Calu3 (cell line): ENCODE measurements at regions not wholly inside any gene's neighbourhood (a gene's known extent, or its start where the extent isn't known, plus 50 kb on each side); places are given as distances from the start of the nearest gene placed in this dataset.

Experiments
- BruUV-seq: library from RNA; stranded (reverse); fragments of 400-500 nt; replicated peaks from 2 replicates; lab custom pipeline; 2021; lab: Mats Ljungman, UMichigan
- CTCF ChIA-PET: fragments of 300-600 bp; sonication (Branson Sonifier 250); formaldehyde crosslinking; loops from one replicate; lab custom pipeline; 2022; ENCODE audit warnings: antibody characterized with exemption; lab: Charles Lee
- DNase-seq: peaks from one replicate; pipeline ENCODE4 v3.0.0; 2022
- H3K27ac Mint-ChIP-seq: one replicate; pipeline ENCODE4 v1.8.0; 2022; ENCODE audit warnings: mixed read lengths; ENCODE audit not compliant: unreplicated experiment
- H3K27me3 Mint-ChIP-seq: one replicate; pipeline ENCODE4 v1.8.0; 2022; ENCODE audit warnings: mixed read lengths; ENCODE audit not compliant: unreplicated experiment
- H3K36me3 Mint-ChIP-seq: one replicate; pipeline ENCODE4 v1.8.0; 2022; ENCODE audit warnings: mild to moderate bottlenecking, moderate library complexity, mixed read lengths; ENCODE audit not compliant: insufficient read depth, unreplicated experiment
- H3K4me1 Mint-ChIP-seq: one replicate; pipeline ENCODE4 v1.8.0; 2022; ENCODE audit warnings: mild to moderate bottlenecking, low read depth, mixed read lengths; ENCODE audit not compliant: unreplicated experiment
- H3K4me3 Mint-ChIP-seq: one replicate; pipeline ENCODE4 v1.8.0; 2022; ENCODE audit warnings: mild to moderate bottlenecking, low read depth, moderate library complexity, mixed read lengths; ENCODE audit not compliant: unreplicated experiment
- H3K9me3 Mint-ChIP-seq: one replicate; pipeline ENCODE4 v1.8.0; 2022; ENCODE audit warnings: low read depth, mixed read lengths; ENCODE audit not compliant: unreplicated experiment
- intact Hi-C: fragments of 100-400 bp; cut with micrococcal nuclease; formaldehyde crosslinking; loops from one replicate; pipeline ENCODE4 v1.10.0; 2022; ENCODE audit not compliant: unreplicated experiment
- TF ChIP-seq, protein P1 (sequence below): fragments of 200-600 bp; IDR thresholded peaks from one replicate; pipeline ENCODE4 v1.8.0; 2022; ENCODE audit warnings: antibody characterized with exemption; ENCODE audit not compliant: unreplicated experiment

DNA sequence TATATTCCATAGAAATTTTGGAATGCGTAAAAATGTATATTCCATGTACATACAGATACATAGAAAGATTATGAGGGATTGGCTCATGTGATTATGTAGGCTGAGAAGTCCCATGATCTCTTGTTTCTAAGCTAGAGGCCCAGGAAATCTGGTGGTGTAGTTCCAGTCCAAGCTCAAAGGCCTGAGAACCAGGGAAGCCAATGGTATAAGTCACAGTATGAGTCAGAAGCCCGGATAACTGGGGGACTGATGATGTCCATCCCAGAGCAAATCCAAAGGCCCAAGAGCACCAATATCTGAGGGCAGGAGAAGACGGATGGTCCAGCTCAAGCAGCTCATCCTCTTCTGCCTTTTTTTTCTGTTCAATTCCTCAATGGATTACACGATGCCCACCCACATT lies 385.0 kb upstream of the KLHL29 start:
- H3K4me1 Mint-ChIP-seq = no peaks in the 10 kb centered on the region
- H3K27me3 Mint-ChIP-seq = no peaks in the 10 kb centered on the region
- H3K9me3 Mint-ChIP-seq = peaks cover 5% of the 10 kb centered on the region
- no peaks in the 10 kb centered on the region for H3K36me3 Mint-ChIP-seq
- H3K4me3 Mint-ChIP-seq = no peak overlapping the region
- CTCF ChIA-PET = no interaction called here
- TF ChIP-seq, protein P1, sequence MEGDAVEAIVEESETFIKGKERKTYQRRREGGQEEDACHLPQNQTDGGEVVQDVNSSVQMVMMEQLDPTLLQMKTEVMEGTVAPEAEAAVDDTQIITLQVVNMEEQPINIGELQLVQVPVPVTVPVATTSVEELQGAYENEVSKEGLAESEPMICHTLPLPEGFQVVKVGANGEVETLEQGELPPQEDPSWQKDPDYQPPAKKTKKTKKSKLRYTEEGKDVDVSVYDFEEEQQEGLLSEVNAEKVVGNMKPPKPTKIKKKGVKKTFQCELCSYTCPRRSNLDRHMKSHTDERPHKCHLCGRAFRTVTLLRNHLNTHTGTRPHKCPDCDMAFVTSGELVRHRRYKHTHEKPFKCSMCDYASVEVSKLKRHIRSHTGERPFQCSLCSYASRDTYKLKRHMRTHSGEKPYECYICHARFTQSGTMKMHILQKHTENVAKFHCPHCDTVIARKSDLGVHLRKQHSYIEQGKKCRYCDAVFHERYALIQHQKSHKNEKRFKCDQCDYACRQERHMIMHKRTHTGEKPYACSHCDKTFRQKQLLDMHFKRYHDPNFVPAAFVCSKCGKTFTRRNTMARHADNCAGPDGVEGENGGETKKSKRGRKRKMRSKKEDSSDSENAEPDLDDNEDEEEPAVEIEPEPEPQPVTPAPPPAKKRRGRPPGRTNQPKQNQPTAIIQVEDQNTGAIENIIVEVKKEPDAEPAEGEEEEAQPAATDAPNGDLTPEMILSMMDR = no peak
- no peak overlapping the region for H3K27ac Mint-ChIP-seq
- no TSS peak for BruUV-seq
- intact Hi-C loops = loop anchor here (10.0 kb wide), 1 partner anchor 185 kb away; no protein-coding TSS in a partner anchor
- DNase-seq = no peak

DNA sequence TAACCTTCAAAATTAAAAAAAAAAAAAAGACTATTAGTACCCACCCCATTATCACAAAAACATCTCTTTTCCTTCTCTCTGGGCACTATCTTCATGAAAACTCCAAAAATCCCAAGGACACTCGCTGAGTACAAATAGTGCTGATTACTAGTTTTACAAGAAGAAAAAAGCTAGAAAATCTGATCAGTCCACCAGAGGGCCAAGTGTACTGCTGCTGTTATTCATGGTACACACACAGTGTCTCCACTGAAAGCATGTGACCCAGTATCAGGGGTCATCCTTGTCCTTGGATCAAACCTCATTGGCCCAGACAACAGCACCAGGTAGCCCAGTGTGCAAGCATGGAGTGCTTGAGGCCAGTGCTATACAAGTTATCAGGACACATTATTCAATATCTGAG lies 382.7 kb upstream of the KLHL29 start:
- TF ChIP-seq, protein P1 = no peak
- BruUV-seq = no TSS peak
- DNase-seq = no peak
- H3K9me3 Mint-ChIP-seq = peaks cover 5% of the 10 kb centered on the region
- no peaks in the 10 kb centered on the region for H3K36me3 Mint-ChIP-seq
- H3K4me3 Mint-ChIP-seq = no peak overlapping the region
- no peaks in the 10 kb centered on the region for H3K4me1 Mint-ChIP-seq
- intact Hi-C loops = no loop called here
- CTCF ChIA-PET = no interaction called here
- no peak overlapping the region for H3K27ac Mint-ChIP-seq
- no peaks in the 10 kb centered on the region for H3K27me3 Mint-ChIP-seq

DNA sequence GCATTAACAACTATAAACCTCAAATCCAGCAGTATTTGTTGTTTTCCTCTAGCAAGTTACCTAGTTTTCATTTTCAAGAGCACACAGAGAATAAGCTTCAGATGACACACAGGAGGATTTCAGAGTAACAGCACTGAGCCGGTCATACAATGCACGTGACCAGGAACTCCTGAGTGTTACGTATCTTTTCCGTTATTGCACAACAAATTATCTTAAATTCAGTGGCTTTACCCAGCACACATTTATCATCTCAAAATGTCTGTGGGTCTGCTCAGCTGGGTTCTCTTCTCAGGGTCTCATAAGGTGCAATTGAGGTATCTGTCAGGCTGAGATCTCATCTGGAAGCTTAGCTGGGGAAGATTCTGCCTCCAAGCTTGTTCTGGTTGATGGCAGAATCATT lies 379.5 kb upstream of the KLHL29 start:
- Mint-ChIP-seq H3K4me3 (no peak overlapping the region), H3K27ac (no peak overlapping the region), H3K36me3 (no peaks in the 10 kb centered on the region), H3K9me3 (peaks cover 2% of the 10 kb centered on the region), H3K27me3 (no peaks in the 10 kb centered on the region), H3K4me1 (no peaks in the 10 kb centered on the region)
- DNase-seq = no peak
- TF ChIP-seq, protein P1 = no peak
- intact Hi-C loops = no loop called here
- CTCF ChIA-PET = no interaction called here
- no TSS peak for BruUV-seq

DNA sequence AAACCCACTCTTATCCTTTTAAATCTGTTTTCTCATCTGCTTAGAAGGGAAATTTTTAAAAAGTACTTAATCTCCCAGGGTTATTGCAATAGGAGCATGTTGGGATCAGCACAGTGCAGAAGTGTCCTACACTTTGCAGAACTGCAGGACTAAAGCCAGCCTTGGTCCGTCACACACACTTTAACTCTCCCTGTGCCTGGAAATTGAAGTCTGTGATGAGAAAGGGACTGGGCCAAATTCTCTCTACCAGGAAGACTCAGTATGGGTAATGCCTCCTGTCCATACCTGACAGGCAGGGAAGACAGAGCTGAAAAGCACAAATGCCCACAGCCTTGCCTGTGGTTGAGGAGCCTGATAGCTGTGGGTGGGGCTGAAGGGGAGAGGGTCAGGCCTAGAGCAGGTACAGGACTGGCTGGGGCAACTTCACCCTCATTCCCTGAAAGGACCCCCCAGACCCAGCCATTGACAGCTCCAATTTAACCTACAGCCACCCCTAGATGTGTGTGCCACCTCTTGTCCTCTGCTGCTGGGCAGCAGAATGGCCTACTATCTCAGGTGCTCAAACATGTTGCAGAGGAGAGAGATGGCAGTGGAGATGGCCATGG lies 377.2 kb upstream of the KLHL29 start:
- TF ChIP-seq, protein P1 = no peak
- BruUV-seq = no TSS peak
- no peak for DNase-seq
- no peaks in the 10 kb centered on the region for H3K27me3 Mint-ChIP-seq
- CTCF ChIA-PET = no interaction called here
- no peaks in the 10 kb centered on the region for H3K9me3 Mint-ChIP-seq
- no peak overlapping the region for H3K27ac Mint-ChIP-seq
- no peak overlapping the region for H3K4me3 Mint-ChIP-seq
- no peaks in the 10 kb centered on the region for H3K4me1 Mint-ChIP-seq
- H3K36me3 Mint-ChIP-seq = no peaks in the 10 kb centered on the region
- intact Hi-C loops = no loop called here
